ENCODE measurements at regions not wholly inside any gene's neighbourhood (a gene's known extent, or its start where the extent isn't known, plus 50 kb on each side); places are given as distances from the start of the nearest gene placed in this dataset.
"Not testable (repeated sequence)": the region's sequence is repeated elsewhere in the genome, so short reads cannot be mapped to it uniquely, and the experiment has no call there.

DNA sequence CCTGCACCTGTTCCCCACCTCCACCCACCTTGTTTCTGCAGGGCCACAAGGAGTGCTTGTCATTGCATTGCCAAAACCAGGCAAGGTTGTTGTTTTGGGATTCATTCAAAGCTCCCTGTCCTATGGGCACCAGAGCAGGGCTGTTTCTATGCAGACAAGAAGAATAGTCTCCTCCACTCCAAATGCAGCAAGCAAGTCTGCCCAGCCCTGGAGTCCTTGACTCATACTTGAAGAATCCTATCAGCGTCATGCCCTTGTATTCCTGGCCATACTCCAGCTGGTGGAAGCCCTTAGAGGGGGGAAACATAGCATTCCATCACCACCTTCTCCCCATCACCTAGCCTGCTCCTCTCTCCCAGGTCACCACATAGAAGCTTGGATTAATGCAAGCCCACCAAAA lies 145.3 kb upstream of the ECI2 start:
- no peak for DNase-seq

DNA sequence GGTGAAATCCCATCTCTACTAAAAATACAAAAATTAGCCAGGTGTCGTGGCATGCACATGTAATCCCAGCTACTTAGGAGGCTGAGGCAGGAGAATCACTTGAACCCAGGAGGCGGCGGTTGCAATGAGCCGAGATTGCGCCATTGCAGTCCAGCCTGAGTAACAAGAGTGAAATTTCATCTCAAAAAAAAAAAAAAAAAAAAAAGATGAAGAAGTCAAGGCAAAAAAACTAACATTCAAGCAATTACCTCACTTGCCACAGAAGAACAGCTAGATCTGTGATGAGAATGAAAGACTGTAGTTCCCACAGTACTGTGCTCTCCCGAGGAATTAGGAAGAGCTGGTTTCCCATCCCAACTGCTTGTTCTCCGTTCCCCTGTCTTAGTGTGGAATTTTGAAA lies 144.7 kb upstream of the ECI2 start:
- DNase-seq: no peak

DNA sequence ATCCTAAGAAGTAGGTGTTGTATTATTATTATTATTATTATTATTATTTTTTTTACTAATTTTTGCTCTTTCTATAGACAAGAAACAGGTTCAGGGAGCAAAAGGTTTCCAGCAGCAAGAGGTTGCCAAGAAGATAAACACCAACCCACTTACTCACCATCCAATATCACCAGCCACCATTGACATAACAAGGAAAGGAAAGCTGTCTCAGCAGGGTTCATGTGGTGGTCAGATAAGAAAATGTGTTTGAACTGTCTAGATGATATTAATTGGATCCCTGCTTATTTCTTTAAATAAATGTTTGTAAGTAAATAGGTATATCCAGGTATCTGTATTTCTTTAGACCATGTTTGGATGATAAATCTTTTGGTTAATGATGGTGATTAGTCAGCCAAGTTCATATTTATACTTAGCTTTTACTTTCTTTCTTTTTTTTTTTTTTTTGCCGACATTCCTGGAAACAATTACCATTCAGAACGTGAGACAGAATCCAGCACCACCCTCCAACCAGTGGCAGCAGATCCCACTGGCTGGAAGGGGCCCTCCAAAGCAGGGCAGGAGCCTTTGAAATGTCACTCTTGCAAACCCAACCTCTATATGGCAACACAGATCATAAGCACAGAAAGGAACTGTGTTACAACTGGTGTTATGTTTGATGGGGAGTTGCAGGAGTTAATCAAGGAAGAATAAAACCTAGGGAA lies 139.2 kb upstream of the ECI2 start:
- DNase-seq: no peak

DNA sequence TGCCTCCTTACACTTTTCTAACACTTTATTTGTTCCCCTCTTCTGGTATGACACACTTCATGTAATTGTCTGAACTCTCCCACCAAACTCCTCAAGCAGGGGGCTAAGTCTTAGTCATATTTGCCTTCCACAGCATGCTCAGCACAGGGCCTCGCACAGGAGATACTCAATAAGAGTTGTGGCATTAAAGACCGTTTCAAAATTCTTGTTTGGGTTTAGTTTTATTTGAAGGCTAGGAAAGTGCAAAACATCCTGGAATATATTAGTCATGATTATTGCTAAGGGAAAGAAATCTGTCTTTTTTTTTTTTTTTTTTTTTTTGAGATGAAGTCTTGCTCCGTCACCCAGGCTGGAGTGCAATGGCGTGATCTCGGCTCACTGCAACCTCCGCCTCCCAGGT lies 137.6 kb upstream of the ECI2 start:
- no peak for DNase-seq

DNA sequence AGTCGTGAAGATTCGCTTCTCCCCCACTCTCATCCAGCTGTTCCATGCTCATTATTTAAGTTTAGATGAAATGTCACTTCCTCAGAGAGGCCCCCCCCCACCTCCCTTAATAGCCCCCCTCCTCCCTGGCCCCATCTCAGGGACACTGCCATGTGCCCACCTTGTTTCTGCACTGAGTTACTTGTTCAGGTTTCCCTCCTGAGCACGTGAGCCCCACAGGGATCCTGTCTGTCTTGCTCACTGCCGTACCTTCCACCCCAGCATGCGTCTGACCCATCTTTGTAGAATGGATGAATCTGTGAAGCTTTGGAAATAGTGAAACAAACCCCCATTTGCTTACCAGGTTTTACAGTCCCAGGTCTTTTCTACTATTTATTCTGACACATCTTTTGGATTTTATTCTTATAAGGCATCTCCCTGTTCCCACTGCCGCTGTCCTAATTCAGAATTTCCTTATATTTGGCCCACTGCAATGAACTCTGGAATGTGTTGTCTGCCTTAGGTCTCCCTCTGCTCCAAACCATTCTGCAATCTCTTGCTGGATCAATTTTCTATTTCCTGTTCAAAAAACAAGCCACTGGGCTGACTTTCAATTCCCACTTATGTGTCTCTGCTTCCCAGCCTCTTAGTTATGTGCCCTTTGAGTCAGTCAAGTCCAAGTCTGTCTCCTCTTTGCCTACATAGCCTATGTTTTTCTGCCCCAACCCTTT lies 136.5 kb upstream of the ECI2 start:
- no peak for DNase-seq

DNA sequence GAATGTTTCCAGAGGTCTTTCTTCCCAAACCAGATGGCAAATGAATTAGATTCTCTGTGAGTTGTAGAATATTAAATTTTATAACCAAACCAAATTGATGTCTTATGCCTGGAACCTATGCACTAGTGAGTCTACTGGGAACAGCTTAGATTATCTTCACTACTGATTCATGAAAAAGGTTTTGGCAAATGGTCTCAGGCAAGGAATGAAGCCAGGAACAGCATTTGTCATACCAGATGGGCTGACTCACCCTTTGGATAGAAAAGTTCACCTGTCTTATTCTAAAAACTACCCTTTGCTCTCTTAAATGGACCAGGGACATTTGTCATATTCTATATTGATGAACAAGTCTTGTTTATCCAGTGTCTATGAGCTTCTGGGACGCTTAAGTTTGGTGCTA lies 135.4 kb upstream of the ECI2 start:
- DNase-seq: no peak

DNA sequence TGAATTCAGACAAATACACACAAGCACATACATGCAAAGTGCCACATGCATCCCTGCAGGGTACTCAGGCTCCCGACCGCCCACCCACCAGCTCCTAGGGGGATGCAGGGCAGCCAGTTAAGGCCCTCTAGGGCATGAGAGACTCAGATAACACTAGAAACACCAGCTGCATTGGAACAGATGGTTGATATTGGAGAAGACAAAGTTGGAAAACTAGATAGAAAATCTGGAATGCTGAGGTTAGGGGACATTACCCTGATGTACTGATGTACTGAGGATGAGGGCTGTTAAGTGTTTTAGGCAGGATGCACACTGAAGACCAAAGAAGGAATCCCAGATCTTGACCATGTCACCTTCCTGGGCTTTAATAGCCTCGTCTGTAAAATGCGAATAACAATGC lies 134.6 kb upstream of the ECI2 start:
- DNase-seq: no peak

DNA sequence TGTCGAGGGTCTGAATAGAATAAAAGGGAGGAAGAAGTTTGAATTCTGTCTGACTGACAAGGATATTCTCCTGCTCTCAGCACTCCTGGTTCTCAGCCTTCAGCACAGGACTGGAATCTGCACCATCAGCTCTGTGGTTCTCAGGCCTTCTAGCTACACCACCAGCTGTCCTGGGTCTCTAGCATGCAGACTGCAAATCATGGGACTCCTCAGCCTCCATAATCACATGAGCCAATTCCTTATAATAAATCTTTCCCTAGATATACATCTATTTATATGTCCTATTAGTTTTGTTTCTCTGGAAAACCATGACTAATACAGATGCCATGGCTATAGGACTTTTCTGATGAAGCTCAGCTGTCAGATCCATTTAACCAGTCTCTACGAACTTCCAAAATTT lies 132.8 kb upstream of the ECI2 start:
- no peak for DNase-seq

DNA sequence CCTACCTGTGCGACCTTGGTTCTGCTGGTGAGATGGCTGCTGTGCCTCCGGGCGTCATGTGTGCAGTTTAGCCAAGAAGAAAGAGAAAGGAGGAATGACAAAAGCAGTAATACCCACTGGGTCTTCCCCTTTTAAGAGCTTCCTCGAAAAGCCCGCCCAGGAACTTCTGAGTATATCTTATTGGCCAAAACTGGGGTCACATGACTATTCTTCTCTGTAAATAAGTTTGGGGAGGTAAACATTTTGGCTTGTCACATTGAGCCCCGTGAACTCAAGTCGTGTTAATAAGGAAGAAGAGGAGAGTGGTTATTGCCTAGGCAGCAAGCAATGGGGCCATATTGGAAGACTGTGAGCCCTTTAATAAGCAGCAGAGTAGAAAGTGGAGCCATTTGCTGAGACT lies 130.4 kb upstream of the ECI2 start:
- DNase-seq: no peak

DNA sequence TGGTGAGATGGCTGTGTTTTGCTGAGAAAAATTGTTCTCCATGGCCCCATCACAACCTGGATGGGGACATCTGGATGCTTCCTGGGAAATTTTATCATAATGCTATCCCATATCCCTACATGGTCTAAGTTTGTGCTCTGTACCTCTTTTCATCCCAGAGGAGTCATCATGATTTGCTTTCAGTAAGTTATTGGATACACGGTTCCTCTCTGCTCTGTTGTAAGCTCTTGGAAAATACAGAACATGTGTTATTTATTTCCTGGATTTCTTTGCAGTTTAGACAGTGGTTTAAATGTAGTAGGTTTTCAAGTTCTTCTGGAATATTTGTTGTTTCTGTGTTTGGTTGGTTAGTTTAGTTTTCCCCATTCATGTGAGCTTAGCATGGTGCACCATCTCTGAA lies 129.2 kb upstream of the ECI2 start:
- DNase-seq: no peak

DNA sequence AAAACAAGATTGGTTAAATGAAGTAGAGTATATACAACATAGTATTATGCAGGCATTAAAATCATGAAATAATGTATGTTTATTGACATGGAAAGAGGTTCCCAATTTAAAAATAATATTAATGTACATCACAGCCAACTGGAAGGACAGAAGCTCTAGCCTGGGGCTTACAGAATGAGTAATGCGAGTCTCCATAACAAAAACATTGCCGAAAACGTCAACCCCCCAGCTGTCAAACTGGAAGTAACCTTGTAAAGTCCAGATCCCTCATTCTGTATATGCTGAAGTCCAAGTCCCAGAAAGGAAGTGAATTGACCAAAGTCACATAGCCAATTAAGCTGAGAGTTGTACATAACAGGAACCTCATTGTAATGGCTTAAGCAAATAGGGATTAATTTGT lies 128.7 kb upstream of the ECI2 start:
- no peak for DNase-seq

DNA sequence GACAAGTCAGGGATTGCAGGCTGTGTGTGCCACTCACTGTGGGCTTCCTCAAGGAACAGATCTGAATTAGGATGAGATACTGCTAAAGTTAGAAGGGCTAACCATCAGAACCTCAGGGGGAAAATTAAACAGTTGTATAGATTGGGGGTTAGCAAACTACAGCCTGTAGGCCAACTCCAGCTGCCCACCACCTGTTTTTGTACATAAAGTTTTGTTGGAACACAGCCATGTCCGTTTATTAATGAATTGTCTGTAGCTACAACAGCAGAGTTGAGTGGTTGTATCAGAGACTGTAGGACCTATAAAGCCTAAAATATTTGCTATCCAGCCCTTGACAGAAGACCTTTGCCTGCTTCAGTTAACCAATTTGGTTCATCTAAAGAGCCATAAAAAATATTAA lies 127.2 kb upstream of the ECI2 start:
- DNase-seq: no peak

DNA sequence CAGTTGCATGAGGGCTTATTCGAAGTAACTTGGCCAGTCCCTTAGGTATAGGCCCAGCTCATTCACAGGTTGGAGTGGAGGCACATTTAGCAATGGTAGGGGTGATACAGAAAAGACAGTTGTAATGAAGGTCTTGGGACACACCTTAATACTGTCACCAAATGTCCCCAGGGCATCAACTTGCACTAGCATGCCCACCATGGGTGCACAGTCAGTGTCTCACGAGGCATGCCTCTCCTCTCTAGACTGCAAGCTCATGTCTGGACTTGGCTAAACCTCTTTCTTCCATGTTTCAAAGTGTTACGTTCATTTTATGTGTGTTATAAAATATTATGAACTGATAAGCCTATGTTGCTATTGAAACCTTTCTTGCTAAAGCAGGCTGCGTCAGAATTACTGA lies 124.0 kb upstream of the ECI2 start:
- no peak for DNase-seq

DNA sequence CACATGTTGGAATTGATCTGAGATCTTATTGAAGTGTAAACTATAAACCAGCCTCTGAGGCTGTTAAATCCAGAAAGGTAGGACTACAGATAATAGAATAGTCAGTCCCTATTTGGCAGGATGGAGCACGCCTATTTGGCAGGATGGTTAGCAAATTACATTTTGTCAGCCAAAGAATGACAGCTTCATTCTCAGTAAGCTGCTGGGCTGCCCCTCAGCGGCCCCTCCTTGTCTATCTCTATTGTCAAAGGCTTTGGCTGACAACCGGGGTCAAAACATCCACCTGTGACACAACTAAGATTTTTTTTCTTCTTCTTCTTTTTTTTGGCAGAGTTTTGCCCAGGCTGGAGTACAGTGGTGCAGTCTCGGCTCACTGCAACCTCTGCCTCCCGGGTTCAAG lies 123.4 kb upstream of the ECI2 start:
- DNase-seq: no peak

DNA sequence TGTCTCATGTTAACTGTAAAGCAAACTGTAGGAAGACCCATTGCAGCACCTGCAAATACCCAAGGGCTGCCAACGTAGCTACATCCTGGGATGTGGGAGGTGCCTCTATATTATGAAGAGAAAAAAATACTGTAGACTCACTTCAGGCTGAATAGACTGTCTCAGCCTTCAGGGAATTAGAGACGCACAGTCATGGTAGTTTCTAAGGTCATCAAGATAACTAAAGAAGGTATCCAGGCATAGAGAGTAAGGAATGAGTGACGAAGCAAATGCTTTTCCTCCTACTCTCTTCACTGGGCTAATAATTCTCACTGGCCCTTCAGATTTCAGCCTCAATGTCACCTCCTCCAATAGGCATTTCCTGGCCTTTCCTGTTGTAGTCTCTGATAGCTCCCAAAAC lies 121.6 kb upstream of the ECI2 start:
- DNase-seq: no peak

DNA sequence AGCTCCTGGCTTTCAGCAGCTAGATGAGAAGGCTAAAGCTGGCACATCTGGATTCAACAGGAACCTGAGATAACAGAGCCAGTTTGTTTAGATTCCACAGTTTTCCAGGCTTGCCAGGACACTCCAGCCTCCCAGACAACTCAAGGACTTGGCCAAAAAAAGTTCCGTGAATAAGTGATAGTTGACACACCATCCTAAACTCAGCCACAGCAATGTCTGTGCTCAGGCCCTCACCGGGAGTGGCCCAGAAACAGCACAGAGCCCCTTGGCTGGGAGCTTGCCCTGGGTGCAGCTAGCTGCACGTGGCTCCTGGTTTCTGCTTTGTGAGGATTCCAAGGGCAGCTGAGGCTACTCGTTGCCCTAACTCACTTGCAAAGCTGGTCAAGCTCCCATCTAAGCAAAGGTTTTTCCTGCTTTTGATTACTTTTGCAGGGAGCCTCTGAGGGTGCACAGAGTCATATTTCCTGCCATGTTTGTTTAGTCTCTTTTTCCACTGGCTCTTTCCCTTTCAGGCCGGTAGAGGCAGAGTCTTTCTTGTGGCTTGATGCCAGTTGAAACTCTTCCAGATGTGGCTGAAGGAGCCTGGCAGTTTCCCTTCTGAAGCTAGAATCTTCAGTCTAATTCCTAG lies 118.3 kb upstream of the ECI2 start:
- DNase-seq: no peak

DNA sequence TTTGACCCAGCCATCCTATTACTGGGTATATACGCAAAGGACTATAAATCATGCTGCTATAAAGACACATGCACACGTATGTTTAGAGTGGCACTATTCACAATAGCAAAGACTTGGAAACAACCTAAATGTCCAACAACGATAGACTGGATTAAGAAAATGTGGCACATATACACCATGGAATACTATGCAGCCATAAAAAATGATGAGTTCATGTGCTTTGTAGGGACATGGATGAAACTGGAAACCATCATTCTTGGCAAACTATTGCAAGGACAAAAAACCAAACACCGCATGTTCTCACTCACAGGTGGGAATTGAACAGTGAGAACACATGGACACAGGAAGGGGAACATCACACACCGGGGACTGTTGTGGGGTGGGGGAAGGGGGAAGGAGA lies 117.1 kb upstream of the ECI2 start:
- DNase-seq: not testable (repeated sequence)

DNA sequence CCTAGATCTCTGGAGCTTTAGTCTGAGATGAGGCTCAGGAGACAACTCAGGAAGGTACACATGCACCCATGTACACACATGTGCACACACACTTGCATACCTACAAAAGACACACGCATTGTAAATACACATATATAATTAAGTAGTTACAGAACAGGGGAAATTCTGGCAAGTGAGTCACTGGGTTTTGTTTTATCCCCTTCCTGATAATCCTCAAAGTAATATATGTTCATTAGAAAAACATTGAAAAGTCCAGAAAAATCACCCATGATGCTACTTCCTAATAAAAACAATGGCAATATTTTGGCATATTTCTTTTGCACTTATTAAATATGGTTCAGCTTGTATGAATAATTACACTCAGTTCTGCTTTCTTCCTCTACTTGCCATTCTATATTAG lies 115.3 kb upstream of the ECI2 start:
- DNase-seq: no peak

DNA sequence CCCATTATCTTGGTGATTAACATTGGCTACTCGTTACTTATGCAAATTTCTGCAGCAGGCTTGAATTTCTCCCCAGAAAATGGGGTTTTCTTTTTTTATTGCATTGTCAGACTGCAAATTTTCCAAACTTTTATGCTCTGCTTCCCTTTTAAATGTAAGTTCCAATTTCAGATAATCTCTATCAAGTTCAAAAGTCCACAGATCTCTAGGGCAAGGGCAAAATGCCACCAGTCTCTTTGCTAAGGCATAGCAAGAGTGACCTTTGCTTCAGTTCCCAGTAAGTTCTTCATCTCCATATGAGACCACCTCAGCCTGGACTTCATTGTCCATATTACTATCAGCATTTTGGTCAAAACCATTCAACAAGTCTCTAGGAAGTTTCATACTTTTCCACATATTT lies 108.5 kb upstream of the ECI2 start:
- DNase-seq: not testable (repeated sequence)

DNA sequence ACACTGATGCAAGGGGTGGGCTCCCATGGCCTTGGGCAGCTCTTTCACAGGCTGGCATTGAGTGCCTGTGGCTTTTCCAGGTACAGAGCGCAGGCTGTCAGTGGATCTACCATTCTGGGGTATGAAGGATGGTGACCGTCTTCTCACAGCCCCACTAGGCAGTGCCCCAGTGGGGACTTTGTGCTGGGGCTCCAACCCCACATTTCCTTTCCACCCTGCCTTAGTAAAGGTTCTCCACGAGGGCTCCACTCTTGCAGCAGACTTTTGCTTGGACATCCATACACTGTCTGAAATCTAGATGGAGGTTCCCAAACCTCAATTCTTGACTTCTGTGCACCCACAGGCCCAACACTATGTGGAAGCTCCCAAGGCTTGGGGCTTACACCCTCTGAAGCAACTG lies 107.9 kb upstream of the ECI2 start:
- DNase-seq: no peak

DNA sequence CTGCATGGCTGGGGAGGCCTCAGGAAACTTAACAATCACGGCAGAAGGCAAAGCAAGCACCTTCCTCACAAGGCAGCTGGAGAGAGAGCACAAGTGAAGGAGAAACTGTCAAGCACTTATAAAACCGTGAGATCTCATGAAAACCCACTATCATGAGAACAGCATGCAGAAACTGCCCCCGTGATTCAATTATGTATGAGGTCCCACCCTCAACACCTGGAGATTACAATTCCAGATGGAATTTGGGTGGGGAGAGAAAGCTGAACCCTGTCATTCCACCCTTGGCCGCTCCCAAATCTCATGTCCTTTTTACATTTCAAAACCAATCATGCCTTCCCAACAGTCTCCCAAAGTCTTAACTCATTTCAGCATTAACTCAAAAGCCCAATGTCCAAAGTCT lies 107.2 kb upstream of the ECI2 start:
- no peak for DNase-seq

DNA sequence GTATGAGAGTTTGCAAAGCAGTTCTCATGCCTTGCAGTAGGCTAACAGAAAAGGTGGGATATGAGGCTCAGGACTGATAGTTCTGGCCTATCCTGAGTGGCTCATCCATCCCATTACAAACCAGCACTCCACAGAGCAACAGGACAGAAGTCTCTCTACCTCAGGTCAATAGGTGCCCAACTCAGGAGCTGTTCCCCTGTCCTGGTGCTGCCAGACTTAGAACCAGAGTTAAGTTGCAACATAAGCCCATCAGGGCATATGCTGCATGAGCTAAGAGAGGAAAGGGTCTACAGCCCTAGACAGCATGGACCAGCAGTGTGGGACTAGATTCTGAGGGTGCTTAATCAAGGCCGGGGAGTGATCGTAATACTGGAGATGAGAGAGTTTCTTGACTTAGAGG lies 104.8 kb upstream of the ECI2 start:
- DNase-seq: no peak

DNA sequence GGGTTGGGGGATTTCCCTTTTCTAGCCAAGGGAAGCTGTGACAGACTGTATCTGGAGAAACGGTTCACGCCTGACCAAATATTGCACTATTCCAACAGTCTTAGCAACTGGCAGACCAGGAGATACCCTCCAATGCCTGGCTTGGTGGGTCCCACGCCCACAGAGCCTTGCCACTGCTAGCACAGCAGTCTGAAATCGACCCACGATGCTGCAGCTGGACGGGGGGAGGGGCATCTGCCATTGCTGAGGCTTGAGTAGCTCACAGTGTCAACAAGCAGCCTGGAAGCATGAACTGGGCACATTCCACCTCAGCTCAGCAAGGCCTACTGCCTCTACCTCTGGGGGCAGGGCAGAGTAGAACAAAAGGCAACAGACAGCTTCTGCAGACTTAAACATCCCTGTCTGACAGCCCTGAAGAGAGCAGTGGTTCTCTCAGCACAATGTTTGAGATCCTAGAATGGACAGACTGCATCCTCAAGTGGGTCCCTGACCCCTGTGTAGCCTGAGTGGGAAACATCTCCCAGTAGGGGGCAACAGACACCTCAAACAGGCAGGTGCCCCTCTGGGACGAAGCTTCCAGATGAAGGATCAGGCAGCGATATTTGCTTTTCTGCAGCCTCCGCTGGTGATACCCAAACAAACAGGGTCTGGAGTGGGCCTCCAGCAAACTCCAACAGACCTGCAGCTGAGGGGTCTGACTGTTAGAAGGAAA lies 89.9 kb upstream of the ECI2 start:
- no peak for DNase-seq
